Fibroblast of skin of right biceps (primary cell): ENCODE measurements at regions not wholly inside any gene's neighbourhood (a gene's known extent, or its start where the extent isn't known, plus 50 kb on each side); places are given as distances from the start of the nearest gene placed in this dataset.

Experiments
- DNase-seq: peaks from one replicate; pipeline ENCODE4 v3.0.0-alpha.2; 2013

DNA sequence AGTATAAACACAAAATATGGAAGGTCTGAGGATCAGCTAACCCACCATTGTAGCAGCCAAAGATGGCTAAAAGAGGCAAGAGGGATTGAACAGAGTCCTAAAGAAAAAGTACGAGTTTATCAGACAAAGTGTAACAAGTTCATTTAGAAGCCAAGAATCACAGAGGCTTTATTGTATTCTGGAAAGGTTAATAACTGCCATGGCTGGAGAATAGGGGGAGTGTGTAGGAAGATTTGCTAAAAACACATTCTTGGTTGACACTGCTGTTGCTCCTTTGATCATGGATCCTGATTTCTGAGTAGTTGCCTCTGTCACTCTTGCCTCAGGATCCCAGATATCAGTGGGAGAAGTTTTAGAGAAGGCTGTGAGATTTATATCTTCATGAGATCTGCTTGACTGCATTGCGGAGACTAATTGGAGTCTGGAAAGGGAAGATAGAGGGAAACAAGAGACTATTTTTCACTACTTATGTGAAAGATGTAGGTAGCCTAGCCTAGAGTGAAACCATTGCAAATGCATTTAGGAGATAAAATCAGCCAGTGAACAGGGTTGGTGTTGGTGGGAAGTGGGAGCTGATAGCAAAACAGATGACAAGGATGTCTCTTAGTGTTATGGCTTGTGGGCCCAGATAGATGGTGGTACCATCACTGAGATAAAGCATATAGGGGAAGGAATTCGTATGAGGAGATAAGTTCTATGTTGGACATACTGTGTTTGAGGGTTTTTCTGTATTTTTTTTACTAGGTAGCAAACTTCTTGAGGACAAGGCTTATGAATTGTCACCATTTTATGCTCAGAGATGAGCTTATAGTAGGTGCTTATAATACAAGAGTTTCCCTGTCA is 402.9 kb upstream of the PDE3A start:
- DNase-seq: no peak

DNA sequence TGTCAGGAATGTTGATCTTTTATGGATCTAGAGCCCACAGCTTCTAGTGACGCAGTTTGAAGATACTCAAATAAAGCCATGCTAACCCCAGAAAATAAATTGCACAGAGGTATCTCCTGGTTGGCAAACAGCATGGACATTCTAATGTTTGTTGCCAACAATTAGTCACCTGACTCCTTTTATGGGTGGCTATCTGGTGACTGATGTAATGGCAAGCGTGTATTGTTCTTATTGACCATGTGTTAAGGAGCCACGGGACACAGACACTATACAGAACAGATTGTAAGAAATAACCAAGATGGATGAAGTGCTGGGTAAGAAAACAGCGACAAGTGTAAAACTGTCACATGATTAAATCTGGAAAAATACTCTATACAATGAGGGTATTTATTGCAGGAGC is 401.3 kb upstream of the PDE3A start:
- DNase-seq: peak; percentile 12

- DNase-seq: peak; percentile 96
These were observed 400.9 kb upstream of the PDE3A start for GRCh38 chr12:19967431-19967830.

DNA sequence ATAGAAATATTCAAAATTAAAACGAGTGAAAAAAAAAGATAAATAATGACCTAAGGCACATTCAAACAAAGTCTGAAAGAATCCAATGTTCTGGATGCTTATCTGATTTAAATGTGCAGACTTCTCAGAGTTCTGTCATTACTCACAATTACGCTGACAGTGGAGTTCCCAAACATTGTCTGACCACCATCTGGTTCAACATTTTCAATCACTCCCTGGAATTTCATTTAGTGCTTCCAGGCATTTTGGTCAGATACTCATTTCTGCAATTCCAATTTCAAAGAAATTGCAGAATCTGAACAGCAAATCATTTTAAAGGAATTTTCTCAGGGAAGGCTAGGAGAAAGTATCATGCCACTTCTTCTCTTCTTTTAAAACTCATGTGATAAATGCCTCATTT is 398.2 kb upstream of the PDE3A start:
- DNase-seq: peak; percentile 95

GRCh38 chr12:19970821-19971220 is 397.5 kb upstream of the PDE3A start:
- DNase-seq: no peak

DNA sequence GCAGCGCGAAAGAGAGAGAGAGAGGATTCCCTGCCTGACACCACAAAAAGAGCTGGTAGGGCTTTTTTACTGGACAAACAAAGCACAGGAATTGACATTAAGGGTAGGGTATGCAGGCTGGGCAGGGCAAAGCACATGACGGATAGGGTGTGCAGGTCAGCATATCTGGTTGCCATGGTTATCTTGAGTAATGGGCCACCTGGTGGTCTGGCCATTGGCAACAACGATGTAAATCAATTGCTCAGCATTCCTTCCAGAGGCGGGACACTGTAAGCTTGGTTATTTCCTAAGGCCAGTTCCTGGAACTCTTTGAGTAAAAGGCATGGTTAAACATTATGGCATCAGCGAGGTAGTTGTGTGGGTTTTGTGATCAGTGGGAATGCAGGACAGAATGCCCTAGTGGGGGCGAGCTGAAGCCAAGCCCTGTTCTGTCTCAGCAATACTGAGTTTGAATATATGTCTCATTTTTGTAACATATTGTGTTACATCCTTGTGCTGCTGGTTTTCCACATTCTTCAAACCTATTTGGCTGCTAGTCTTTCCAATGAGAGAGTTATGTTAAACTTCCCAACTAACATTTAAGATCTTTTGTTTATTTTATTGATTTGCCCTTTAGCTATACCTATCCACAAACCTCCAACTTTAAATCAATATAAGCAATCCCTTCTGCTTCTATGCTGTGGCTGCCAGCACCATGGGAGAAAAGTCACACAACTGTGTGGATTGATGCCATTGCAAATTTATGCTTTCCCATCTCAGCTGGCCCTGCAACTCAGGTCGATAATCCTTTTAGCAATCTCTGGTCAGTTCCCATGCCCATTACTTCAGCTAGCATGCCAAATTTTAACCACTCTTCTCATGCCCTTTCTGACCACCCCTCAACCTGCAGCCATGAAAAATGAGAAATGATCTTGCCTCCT is 396.7 kb upstream of the PDE3A start:
- peak; percentile 48 for DNase-seq

- DNase-seq: peak; percentile 36
These were observed 395.7 kb upstream of the PDE3A start for GRCh38 chr12:19972325-19973288.

- DNase-seq: peak; percentile 97
These were observed 390.1 kb upstream of the PDE3A start for GRCh38 chr12:19978193-19978592.

DNA sequence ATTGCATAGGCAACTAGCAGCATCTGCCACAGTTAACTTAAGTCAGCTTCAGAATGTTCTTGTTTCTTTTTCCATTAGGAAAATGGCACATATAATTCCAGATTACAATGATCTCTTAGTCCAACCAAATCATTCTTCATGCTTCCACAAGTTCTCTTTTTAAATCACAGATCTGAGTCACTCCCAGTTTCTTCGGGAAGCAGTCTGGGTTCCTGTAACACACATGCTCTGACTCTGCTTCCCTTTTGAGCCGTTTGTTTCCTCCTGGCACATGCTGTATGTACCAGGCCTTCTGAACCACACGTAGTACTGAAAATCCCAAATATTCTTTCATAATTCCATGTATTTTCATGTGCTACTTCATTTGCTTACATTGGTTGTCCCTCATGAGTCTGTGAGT is 388.8 kb upstream of the PDE3A start:
- DNase-seq: no peak

DNA sequence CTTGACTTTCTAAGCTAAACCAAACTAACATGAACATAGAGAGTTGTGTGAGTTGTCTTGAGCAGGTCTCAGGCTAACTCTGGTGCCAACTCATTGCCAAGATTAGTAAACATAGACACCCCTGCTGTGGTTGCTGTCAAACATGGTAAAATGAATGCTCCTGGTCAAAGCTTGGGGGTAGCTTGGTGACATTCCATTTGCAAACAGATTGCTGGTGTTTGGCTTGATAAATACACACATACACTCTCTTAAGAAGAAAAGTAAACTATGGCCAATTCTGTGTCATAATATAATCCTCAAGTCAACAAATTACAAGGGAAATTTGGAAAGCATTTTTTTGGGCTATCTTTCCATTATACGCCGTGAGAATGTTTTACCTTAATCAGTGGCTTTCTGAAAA is 386.4 kb upstream of the PDE3A start:
- DNase-seq: no peak

GRCh38 chr12:19988001-19988400 is 380.3 kb upstream of the PDE3A start:
- peak; percentile 55 for DNase-seq

DNA sequence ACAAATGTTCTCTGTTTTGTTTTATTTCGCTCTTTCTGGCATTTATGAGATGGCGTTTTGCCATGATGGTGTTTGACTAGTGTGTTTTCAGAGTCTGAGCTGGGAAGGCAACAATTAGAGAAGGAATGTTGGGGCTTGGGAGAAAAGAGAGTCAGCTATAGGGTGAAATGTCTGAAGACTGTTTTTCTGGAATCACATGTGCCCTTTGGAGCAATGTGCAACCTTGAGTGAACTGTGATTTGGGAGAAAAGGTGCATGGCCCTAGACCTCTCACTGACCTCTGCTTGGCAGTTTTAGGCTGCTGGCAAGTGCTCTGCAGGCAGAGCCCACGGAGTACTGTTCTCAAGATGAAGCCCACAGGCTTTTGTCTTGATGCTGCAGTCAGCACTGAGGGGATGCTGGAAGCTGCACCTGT is 379.9 kb upstream of the PDE3A start:
- DNase-seq: peak; percentile 76

DNA sequence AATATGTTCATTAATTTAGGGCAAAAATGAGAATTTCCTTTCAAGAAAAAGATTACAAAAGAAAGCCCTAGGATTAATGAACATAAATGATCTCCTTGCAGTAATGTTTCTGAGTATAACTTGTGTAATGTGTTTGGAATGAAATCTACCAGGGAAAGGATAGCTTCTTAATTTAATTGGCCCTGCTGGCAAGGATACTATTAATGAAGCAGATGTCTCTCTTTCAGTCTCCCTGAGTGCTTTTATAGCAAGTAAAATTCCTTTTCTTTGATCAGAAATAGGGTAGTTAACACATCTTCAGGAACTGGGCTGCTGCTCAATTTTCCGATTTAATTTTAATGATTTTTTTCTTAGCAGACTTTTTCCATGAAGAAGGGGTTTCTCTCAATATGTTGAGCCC is 379.4 kb upstream of the PDE3A start:
- DNase-seq: peak; percentile 19

GRCh38 chr12:19991146-19991545 is 377.2 kb upstream of the PDE3A start:
- DNase-seq: no peak

DNA sequence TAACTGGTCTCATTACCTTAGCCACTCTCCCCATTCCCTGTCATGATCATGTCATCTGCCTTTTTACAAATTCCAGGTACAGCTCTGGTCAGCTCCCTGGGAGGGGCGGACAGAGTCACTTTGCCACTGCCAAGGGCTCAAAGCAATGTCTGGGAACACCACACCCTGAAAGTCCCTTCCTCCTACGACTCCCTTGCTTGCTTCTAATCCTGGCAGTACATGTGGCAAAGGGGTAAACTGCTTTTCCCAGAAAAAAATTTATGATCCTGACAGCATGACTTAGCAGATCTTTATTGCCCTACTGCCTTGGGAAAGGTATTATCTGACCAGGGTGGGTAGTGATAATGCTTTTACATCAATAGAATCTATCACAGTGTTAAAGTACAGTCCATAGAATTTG is 376.0 kb upstream of the PDE3A start:
- DNase-seq: no peak

- no peak for DNase-seq
These were observed 373.4 kb upstream of the PDE3A start for GRCh38 chr12:19994968-19995367.

DNA sequence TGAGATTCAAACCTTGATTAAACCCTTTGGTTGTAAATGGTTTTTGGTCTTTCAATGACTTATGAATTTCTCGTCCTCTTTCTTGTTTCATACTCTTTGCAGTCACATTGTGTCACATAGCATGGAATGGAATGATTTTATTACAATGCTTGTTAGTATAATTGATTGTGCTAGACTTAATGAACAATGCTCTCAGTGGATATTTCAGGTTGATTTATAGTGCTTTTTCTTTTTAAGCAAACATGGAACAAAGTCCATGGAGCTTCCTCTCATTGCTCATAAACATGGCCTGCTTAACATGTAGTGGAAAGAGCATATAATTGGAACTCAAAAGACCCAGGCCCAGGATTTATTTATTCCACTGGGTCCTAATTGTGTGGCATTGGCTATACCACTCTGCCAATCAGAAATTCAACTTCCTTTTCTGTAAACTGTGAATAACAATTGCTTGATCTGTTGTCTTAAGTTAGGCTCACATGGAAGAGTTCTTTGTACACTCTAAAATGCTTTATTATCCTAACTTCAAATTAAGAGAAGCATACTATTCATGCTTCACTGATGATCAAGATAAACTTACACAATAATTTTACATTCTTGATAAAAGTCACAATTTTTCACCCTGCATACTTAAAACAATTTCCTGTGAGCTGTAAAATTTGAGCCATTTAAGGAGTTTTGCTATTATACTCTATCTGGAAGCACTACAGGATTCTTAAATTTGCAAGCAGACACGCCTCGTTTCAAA is 370.5 kb upstream of the PDE3A start:
- DNase-seq: peak; percentile 41

DNA sequence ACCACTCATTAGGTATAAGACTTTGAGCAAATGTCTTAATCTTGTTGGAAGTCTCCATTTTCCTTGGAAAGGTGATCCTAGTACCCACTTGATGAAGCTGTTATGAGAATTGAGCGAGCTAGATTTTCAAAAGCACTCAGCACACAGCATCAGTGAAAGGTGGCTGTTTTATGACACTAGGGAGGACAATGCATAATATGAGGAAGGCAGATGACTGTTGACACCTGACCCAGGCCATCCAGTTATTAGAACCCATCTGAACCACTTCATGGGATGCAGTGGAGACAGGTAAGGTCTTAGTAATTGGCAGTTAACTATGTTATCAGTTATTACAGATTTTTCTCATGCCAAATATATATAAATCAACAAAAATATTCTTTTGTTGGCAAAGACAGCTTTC is 369.9 kb upstream of the PDE3A start:
- no peak for DNase-seq

DNA sequence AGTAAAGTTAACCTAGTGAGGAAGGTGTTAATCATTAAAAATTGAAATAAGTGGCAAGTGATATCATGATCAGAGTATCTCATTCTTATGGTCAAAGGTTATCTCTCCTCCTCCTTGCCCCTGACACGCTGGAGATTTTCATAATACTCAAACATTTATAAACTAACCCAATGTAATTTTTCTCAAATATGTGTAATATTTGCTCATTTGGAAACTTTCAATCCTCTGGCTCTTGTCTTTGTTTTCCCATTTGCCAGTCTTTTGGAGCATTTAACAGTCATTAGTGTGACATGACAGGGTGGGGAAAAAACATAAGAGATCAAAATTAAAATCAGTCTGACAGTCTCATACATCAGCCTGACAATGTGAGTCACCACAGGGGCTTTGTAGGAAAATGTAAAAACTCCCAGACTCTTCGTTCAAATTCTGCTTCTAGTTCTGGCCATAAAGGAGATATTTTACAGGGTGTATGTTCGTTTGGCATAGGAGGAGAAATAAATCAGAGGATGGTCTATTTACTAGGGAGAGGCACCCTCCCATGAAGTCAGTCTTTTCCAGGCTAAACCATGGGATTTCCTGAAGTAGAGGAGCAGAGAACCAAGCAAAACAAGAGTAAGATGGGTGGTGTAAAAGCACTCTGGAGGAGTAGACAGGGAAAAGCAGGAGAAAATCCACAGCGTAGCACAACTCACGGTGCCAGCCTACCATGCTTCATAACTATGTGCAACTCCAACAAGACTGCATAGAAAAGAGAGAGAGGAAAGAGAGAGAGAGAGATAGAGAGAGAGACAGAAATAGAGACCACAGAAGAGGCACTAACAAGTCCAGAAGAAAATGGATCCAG is 369.2 kb upstream of the PDE3A start:
- DNase-seq: peak; percentile 12

- no peak for DNase-seq
These were observed 368.6 kb upstream of the PDE3A start for GRCh38 chr12:19999805-20000138.

DNA sequence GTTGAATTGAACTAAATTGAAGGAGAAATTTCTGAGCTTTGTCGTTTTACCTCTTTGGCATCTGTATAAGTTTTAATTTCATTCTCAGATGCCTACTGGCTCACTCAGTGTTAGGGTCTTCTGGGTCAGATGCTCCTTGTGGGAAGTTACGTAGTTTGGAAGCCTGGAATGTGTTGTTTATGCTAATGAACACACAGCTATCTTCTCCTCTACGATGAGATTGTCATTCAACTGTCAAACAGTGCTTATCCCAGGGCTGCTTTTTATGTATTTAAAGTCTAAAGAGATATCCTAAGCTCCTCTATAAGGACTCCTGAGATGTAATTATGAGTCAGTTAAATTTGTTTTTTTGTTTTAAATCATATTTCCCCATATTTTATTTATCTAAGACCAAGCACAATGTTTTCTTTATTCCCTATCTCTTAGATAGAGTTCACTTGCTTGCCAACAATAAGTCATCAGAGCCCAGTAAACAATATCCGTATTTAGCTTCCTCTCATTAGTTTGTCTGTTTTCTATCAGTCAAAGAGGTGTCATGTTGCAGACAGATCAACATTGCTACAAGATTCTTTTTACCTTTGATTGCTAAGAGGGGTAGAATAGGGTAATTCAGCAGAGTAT is 368.0 kb upstream of the PDE3A start:
- DNase-seq: no peak
